COLO829 (cell line): ENCODE measurements at regions not wholly inside any gene's neighbourhood (a gene's known extent, or its start where the extent isn't known, plus 50 kb on each side); places are given as distances from the start of the nearest gene placed in this dataset.
"Not testable (repeated sequence)": the region's sequence is repeated elsewhere in the genome, so short reads cannot be mapped to it uniquely, and the experiment has no call there.

Experiments used
- DNase-seq: peaks from one replicate; pipeline ENCODE4 v3.0.0; 2012; ENCODE audit warnings: low spot score

DNA sequence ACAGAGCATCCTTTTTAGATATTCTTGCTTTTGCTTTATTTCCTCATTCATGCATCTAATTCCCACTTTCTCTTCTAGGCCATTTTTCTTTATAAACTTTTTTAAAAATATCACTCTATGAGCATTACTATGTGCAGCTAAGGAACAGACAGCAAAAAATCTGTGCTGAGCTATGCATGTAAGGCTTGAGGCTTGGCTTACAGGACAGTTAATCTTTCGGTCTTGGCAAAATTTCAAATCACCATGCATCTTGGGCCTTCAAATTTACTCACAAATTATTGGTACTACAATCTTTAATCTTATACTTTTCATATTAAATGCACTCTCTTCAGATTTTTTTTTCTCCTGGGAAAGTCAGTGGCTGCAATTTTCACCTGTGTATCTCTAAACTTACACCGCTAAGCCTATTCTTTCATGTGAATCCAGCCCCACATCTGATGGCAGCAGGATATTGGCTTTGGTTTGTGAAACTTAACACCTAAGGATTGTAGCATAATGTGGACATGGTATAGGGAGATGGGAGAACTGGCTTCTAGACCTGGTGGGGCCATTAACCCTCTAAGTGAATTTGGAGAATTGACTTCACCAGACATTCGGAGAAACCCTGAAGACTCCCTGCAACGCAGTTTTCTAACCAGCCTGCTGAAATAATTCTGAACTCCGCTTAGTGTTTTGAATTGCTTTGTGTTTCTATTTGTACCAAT is 278.3 kb downstream of the SPRY1 start:
- DNase-seq = no peak

DNA sequence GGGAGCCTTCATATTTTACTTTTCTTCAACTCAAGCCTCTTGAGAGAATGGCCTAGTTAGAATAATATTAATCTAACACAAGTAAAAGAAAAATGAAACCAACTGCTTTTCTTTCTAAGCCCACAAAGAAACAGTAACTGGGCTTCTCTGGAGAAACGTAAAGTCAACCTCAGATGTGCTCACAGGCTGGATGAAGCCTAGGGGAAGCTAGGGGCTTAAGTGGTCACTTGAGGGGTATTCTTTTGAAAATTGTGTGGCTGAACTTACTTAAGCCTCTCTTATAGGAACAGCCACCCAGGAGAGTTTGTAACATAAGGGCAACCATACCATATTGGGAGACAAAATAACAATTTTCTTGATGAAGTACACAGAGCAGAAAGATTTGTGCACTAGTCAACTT is 279.0 kb downstream of the SPRY1 start:
- DNase-seq = no peak

DNA sequence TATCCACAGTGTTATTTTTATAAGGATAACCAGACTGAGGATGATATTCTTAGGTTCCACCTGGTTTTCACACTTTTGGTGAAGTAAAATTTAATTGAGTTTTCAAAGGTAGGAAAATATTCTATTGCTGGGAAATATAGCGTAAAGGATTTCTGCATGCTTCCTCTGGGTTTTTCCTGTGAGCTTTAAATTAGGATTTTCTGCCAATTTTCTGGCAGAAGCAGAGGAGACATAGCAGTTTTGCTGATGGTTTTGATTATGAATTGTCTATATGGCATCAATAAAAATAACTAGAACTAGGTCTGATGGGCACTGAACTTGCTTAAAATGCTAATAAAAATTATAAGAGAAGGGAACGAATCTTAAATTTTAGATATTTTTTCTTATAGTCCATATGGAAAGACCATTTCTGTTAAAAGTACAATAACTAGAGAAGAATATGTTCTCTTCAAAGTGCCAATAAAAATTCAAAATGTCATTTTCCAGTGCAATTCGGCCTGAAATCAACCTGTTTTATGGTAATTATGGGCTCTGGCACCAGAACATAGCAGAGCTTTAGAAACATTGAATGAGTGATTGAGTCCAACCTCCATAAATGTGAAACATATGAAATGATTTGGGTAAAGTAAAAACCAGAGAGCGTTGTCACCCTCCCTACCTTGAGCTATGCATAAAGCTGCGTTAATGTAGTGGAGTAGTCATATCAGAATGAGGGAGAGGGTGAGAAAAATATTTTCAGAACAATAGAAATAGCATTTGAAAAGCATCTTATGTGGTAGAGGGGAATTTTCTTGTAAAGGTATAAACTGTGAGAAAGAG is 279.7 kb downstream of the SPRY1 start:
- DNase-seq = no peak

DNA sequence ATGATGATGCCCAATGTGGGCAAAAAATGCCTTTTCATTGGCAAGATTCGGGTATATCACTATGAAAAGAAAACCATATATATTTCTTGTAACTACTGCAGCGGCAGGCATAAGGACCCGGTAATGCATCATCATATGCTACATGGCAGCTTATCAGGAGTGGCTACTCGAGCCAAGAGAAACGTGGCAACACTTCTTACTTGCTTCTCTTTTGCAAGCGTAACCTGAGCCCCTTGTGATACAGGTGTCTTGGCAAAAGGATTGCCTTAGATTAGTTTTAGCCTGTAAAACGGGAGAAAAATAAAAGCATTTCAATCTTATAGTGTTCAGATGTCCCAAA is 280.3 kb downstream of the SPRY1 start:
- DNase-seq = no peak

DNA sequence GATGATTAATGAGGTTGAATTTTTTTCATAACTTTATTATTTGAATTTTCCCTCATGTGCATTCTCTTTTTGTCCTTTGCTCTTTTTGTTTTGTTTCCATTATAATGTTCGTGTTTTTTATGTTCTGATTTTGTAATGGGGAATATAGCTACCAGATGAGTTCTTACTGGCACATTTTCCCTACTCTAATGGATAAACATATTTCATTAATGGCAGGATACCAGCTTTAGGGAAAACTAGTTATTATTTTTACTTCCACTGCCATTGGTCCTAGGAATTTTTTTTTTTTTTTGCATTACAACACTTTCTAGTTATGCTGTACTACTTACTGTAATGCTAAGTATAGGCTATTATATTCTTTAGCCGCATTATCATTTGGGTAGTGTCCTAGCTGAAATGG is 286.3 kb downstream of the SPRY1 start:
- no peak for DNase-seq

DNA sequence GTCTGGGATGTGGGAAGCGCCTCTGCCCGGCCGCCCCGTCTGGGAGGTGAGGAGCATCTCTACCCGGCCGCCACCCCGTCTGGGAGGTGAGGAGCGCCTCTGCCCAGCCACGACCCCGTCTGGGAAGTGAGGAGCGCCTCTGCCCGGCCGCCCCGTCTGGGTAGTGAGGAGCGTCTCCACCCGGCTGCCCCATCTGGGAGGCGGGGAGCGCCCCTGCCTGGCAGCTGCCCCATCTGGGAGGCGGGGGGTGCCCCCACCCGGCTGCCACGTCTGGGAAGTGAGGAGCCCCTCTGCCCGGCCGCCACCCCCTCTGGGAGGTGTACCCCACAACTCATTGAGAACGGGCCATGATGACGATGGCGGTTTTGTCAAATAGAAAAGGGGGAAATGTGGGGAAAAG is 288.3 kb downstream of the SPRY1 start:
- not testable (repeated sequence) for DNase-seq

DNA sequence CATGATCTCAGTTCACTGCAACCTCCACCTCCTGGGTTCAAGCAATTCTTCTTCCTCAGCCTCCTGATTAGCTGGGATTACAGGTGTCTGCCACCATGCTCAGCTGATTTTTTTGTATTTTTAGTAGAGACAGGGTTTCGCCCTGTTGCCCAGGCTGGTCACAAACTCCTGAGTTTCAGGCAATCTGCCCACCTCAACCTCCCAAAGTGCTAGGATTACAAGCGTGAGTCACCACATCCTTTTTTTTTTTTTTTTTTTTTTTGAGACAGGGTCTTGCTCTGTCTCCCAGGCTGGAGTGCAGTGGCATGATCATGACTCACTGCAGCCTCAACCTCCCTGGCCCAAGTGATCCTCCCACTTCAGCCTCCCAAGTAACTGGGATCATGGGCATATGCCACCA is 298.9 kb downstream of the SPRY1 start:
- not testable (repeated sequence) for DNase-seq

DNA sequence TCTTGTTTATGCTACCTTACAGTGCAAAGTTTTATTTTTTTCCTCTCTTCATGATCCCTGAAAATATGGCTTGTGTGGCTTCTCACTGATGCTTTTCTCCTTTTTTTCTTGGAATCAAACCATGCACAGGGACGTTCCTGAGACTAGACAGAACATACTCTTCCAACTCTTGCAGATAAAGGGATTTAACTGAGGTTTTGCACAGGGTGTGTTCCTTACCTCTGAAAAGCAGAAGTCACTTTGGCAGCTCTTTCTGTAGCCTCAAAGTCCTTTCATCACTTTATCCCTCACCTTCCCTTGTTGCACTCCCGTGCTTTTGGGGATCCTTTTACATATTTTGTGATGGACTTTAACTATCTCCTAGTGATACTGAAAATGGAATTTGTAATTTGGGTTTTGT is 300.1 kb downstream of the SPRY1 start:
- no peak for DNase-seq

DNA sequence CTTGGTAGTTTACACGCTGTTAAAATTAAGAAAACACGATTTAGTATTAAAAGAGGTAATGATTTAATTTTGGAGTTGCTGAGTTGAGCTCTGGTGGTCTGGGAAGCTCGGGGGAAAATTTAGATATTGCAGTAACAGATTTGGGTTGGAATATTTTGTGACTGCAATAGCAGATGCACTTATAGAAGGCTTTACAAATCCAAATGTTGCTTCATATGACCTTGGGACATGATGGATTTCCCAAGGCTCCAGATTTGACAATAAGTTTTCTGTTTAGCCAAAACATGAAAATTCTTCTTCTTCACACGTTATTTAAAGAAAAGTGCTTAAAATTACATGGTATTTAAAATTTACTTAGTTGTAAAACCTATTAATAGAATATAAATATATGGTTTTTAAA is 302.0 kb downstream of the SPRY1 start:
- DNase-seq = no peak

DNA sequence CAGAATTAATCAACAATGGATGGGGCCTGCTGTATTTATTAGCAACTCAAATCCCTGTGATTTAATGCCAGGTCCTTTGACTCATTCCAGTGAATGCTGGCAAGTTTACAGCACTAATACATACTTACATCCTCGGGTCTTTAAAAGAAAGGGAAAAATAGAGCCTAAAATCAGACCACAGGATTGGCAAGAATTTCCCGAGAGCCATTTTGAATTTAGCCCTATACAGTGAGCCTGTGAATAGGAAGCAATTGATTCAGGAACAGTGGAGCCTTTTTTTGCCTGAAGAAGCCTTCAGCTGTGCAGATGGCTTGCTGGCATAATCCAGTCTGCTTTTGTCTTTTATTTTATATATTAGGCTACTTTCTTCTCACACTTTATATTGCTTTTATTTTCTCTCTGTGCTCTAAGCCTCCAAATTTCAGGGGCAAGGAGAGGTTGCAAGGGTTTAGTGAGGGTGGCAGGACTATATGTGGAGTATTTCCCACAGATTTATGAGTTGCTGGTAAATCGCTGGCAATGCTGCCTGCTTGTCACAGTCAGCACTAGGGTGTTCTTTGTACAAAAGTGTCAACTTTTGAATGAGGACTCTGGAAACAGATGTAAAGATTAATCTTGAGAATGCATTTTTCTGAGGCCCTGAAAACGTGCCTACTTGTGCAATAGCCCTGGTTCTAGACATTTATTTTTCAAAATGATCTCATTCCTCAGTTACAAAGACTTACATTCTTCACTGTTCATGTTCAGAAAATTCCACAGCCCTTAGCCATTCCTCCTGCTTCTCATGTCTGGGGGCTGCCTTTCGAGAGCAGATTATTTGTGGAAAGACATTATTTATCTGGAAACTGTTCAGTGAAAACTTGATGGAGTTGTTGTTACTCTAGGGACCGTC is 303.5 kb downstream of the SPRY1 start:
- DNase-seq = peak; percentile 91

DNA sequence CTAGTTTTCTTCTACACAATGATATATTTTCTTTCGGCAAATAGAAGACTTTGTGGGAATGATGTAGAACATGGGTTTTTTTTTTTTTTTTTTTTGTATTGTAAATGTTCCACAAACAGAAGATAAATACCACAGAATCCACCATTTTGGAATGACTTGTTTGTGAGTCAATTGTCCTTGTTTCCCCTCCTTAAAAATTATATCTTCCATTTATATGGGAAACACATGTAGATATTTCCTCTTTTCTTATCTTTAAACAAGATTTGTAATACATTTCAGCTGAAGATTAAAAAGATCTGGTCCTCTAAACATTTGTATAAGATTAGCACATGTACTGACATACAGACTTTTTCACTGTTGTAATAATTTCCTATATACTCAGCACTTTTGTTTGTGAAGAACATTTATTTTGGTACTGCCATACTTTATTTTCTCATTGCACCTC is 304.6 kb downstream of the SPRY1 start:
- DNase-seq = peak; percentile 16

DNA sequence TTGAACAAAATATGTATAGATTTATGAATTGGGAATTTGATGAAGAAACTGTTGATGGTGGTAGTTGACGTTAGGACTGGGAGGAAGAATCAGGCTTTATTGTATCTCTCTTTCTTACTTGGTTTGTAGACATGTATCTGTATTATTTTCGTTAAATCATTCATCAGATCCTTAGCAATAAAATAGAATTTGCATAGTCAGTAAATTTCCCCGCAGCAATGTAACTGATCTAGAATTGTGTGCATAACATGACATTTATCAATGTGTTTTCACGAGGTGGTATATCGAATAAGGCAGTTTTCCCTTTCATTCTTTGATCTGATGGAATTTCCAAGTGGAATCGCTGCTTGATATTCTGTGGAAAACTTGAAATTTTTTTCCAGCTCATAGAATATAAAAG is 308.8 kb downstream of the SPRY1 start:
- no peak for DNase-seq

DNA sequence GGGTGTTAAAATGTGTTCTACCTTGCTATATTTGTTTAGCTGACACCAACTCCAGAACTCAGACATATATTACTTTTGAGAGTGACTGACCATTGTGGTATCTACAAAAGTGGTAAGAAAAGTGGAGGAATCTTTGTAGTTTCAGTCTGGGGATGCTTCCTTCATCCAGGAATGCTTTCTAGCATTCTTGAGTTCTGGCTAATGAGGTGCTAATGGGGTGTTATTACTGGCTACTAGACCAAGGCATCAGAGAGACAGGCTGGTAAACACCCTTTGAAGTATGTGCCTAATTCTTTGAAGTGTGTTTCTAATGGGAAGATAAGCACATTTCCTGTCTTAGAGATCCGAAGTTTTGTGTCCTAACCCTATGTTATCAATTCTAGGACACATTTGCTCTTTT is 310.4 kb downstream of the SPRY1 start:
- DNase-seq = no peak

DNA sequence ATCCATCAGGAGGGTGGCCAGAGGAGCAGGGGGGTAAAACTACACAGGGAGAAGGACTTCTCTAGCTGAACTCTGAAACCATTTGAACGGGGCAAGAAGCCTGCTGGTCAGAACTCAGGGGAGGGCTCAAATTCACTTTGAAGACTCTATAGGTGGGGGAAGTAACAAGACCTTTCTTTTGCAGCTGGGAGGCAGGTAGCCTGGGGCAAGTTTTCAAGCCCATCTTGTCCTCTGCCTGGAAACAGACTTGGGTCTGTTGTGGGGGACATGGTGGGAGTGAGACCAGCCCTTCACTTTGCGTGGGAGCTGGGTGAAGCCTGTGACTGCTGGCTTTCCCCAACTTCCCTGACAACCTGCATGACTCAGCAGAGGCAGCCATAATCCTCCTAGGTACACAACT is 312.3 kb downstream of the SPRY1 start:
- no peak for DNase-seq

DNA sequence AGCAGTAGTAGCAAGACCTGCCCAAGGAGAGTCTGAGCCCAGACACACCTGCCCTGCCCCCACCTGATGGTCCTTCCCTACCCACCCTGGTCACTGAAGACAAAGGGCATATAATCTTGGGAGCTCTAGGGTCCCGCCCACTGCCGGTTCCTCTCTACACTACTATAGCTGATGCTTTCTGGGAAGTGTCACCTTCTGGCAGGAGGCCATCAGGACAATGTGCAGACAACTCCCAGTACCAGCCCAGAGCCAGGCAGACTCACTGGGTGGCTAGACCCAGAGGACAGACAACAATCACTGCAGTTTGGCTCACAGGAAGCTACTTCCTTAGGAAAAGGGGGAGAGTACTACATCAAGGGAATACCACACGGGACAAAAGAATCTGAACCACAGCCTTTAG is 312.7 kb downstream of the SPRY1 start:
- no peak for DNase-seq

DNA sequence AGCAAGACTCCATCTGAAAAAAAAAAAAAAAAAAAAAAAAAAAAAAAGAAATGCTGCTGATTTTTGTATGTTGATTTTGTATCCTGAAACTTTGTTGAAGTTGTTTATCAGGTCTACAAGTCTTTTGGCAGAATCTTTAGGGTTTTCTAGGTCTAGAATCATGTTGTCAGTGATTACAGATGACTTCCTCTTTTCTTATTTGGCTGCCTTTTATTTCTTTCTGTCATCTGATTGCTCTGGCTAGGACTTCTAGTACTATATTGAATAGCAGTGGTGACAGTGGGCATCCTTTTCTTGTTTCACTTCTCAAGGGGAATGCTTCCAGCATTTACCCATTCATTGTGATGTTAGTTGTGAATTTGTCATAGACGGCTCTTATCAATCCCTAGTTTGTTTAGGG is 334.4 kb downstream of the SPRY1 start:
- no peak for DNase-seq

DNA sequence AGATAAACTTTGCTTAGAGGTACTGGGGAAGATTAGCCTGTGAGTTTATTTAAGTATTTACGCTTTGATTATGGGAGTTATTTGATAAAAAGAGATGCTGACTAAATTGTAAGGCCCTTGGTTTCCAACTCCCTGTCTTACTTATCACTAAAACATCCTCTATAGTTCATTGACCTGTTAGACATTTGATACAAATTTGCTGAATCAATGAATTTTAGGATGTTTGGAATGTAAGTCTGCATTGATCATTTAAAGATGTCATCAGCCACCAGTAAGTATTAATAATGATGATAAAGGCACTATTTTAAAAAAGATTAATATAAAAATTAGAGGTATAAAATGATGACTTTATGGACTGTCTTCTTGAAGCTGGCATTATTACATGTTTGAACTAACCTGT is 340.6 kb downstream of the SPRY1 start:
- DNase-seq = no peak

DNA sequence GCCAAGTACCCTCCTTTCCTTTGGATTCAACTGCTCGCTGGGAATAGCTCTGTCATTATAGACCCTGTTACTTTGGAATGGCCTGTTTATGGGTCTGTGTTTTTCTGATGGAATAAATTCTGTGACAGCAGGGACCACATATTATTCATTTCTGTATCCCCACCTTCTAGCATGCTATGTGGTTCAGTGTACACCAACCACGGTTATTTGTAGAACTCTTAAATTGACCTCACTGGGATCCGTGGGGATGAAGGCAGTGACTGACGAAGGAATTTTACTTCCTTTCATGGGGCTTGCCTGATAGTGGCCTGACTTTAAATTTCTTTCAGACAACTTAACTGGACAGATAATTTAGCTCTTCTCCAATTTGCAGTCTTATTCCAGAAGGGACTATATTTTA is 343.2 kb downstream of the SPRY1 start:
- no peak for DNase-seq

DNA sequence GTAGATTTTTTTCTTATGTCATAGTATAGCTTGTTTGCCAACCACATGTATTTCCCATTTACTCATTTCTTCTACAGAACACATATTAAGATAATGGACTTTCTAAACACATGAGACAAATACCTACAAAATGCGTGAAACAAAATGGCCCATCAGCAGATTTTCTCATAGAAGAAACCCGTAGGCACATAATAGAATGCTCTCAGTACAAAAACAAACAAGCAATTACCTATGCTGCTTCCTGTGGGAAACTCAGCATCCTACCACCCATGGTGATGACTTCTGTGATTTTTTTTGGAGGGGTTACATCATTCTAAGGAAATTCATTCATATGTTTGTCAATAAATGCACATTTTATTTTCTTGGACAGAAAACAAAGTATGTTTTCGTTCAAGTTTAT is 343.6 kb downstream of the SPRY1 start:
- DNase-seq = no peak

DNA sequence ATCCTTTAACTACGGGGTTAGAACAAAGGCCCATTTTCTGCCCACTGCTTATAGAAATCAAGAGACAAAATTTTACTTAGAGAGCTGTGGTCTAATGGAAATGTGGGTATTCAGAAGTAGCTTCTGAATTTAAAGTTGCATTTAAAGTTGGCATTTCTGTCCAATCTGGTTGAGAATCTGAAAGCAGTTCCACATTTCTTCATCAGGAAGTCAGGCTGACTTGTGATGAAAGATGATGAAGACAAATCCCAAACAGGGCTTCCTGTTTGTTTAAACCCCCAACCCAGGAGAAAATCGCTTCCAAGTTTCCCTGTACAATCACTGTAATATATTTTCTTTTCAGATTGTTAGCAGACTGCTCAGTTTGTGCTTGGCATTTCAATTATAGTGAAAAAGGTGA is 345.3 kb downstream of the SPRY1 start:
- DNase-seq = peak; percentile 2

DNA sequence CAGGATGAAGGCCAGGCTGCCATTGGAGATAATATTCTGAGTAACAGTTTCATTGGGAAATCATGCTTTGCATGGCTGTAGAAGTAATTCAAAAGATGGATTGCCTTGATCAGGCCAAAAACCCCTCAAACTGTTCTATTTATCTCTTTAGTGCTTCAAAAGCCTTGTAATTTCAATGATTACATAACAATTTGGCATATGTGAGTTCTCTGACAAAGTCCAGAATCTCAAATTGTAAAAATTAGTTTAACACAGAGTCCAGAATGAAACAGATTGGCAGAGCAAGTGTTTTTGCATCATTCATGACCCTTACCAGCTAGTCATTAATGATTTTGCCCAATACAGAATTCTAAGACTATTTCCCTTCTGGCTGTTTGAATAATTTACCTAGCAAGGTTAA is 347.3 kb downstream of the SPRY1 start:
- no peak for DNase-seq

DNA sequence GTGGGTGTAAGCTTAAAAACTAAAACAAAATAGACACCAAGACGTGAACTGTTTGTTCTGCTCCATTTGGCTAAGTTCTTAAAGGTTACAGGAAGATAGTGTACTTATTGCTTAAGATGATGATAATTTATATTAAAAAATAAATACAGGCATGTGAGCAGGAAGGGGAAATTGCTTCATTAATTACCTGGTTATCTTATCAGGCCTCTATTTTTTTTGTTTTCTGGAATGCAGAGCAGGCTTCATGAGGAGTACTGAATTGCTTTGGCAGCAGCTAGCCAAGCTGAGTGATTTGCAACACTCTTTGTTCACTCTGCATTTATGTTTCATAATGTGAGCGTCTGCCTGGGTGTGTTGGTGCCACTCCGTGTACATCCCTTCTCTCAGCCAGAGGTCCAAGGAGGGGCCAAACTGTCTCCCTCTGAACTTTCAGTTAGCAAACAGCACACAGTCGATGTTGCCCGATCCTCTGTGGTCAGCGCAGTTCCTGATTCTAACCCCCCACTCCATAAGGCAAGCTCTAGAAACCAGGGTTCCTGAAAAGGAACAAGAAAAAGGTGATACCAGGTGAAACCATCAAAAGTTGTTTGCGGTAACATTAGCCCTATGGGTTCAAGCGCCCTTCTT is 348.2 kb downstream of the SPRY1 start:
- DNase-seq = no peak
